Posterior vena cava (tissue), 2 donors: ENCODE measurements at regions not wholly inside any gene's neighbourhood (a gene's known extent, or its start where the extent isn't known, plus 50 kb on each side); places are given as distances from the start of the nearest gene placed in this dataset.

ENCODE experiments used
- DNase-seq: peaks from one replicate; pipeline ENCODE4 v3.0.0-alpha.2; 2020; ENCODE audit warnings: low spot score
- intact Hi-C, 2 donors: fragments of 100-400 bp; cut with DNase I; formaldehyde crosslinking; loops; one replicate each; pipeline versions ENCODE4 v1.14.1 to v1.14.2; 2022 to 2023
- donor health status: DM: yes; HTN: yes; CAD: no.
- donor health status: DM: yes; HTN: yes; CAD: no.

DNA sequence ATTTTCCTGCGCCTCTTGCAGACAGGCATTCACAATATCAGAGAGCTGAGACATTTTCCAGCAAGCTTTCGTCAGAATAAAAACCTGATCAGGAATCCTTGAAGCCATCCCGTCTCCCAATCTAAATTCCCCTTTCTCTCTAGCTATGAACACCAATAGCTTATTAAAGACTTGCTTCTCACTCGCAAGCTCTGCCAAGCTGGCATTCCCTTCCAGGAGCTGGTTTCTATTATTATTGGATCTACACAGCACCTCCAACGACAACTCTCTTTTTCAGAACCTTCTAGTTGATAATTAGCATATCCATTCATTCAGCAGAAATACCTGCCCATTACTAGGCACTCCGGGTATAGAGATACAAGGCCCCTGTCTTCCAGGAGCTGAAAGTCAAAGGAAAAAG, 350.3 kb downstream of the MTX2 start:
- intact Hi-C loops = loop anchor here in 1 of 2 donors (1.0 kb wide), 1 partner anchor 53 kb away; no protein-coding TSS in a partner anchor
- DNase-seq = no peak

DNA sequence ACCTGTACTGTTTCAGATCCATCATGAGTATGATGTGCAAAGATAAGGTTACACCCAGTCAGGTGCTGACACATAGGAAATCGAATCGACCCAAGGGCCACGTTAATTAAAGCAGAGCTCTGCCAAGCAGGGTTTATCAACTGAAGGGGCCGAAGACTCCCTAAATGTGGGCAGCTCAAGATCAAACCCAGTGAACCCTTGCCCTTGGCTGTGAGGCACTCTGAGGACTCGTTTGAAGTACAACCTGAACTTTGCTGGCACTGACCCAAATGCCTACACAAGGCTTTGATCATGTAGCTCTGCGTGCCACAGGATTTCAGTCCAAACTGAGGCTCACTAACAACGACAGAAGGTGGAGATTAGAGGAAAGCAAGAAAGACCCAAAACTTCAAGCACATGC, 352.1 kb downstream of the MTX2 start:
- DNase-seq = no peak
- intact Hi-C loops = no loop called here

DNA sequence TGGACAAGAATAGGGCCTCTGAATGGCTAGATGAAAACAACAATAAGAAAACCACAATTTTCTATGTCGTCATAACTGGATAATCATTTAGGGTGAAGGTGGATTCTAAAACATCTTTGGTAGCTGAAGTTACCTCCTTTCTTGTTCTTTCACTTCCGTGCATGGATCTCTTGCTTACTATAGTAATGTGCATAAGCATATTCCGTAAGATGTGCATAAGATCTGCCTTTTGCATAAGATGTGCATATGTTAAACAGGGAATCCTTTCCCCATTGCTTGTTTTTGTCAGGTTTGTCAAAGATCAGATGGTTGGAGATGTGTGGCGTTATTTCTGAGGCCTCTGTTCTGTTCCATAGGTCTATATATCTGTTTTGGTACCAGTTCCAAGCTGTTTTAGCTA, 353.6 kb downstream of the MTX2 start:
- intact Hi-C loops = no loop called here
- DNase-seq = no peak

DNA sequence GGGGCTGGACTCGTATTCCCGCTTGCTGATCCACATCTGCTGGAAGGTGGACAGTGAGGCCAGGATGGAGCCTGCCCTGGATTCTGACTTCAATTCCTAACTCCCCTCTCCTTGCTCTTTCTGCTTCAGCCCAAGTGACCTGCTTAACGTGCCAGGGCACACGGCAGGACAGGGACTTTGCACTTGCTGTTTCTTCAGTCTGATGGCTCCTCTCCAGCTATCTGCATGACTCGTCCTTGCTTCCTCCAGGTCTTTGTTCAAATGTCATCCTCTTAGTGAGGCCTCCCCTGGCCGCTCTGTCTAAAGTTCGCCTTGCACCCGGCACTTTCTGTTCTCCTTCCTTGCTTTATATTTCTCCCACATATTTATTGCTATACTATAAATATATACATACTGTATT, 357.6 kb downstream of the MTX2 start:
- intact Hi-C loops = no loop called here
- no peak for DNase-seq

DNA sequence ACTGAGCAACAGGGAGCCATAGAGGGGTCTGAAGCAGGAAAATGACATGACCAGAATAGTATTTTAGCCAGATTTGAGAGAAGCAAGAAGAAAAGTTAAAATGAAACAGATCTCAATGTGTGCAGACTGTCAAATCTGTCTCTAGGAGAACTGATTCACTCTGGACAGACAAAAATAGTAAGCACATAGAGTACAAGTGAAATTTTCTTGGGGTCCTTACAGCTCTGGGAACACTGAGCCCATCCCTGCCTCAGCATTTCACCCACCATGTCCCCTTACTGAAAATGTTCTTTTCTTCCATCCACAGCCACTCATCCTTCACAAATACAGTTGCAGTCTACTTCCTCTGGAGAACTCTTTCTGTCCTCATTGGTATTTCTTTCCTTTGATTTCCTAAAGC, 359.2 kb downstream of the MTX2 start:
- DNase-seq = no peak
- intact Hi-C loops = no loop called here

DNA sequence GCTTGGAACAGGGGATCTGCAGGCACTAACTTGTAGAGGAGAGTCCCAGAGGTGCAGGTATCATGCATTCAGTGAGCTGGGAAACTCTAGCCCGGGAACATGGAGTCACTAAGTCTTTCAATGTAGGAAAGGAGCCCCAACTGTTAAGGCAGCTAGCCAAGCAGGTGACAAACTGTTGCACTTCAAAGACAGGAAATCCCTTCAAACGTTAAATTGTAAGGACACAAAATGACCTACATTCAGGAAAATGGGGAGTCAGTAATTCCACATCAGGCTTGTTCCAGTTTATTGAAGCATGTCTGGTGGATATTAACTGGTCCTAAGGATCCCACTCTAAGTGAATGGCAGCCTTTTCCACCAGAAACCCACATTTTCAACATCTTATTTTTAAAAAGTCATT, 364.5 kb downstream of the MTX2 start:
- no peak for DNase-seq
- intact Hi-C loops = loop anchor here in 1 of 2 donors (10.0 kb wide), 1 partner anchor 69 kb away; no protein-coding TSS in a partner anchor

DNA sequence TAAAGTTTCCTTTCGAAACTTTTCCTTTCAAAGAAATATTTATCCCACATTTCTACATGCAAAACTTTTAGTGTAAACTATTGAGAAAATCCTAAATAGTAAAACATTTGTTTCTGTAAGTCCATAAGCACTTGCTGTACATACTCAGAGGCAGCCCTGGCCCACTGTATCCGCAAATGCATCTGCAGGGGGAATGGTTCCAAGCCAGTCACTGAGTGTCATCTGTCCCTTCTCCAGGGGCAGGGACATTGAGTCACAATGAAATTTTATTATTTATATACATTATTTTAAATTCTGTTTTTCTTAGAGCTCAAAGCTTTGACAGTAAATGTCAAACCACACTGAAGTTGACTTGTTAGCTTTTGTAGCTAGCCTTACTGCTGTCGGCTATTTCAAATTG, 367.2 kb downstream of the MTX2 start:
- intact Hi-C loops = loop anchor here (5.0 to 10.0 kb wide), 2 partner anchors 72 to 499 kb away; no protein-coding TSS in a partner anchor
- DNase-seq = no peak

DNA sequence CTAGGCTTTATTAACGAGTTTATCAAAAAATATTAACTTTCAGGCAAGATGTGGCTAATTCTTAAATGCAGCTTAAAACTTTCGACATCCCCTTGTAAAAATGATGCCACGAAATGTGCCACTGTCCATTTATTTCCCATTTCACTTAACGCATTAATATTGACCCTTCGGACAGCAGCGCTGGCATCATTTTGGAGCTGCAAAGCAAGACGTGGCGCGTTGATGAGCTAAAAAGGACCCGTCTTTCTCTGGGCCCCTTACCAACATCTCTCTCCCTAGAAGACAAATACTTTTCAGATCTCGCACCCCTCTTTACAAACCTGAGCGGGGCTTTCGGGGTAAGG, 367.9 kb downstream of the MTX2 start:
- no peak for DNase-seq
- intact Hi-C loops = loop anchor here (5.0 to 10.0 kb wide), 2 partner anchors 72 to 500 kb away; no protein-coding TSS in a partner anchor

DNA sequence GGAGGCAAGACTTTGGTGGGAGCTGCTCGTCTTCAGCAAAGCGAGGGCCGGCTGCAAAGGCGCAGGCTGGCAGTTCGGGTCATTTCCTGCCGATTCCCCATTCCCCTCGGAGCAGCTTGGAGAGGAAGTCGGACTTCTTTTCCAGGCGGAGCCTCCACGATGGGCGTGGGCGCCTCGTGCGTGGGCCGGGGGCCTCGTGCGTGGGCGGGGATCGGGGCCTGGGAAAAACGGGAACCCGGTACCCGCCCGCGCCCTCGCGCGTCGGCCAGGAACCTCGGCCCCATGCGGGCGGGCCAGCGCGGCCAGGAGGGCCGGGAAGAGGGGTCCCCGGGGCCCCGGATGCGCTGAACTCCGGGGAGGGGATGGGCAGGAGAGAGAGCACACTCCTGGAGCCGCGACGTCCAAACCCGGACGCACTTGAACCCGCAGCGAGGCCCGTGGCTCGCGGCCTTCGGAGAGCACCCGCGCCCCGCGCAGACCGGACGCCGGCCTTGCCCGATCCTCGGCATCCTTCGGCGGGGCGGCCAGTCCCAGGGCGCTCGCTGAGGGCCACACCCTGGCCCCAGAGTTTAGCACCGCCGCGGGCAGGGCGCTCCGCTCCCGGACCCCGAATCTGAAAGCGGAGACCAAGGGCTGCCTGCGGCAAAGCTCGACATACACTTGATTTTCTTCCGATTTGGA, 368.4 kb downstream of the MTX2 start:
- DNase-seq = peak; percentile 91
- intact Hi-C loops = loop anchor here (5.0 to 10.0 kb wide), 2 partner anchors 73 to 500 kb away; no protein-coding TSS in a partner anchor

DNA sequence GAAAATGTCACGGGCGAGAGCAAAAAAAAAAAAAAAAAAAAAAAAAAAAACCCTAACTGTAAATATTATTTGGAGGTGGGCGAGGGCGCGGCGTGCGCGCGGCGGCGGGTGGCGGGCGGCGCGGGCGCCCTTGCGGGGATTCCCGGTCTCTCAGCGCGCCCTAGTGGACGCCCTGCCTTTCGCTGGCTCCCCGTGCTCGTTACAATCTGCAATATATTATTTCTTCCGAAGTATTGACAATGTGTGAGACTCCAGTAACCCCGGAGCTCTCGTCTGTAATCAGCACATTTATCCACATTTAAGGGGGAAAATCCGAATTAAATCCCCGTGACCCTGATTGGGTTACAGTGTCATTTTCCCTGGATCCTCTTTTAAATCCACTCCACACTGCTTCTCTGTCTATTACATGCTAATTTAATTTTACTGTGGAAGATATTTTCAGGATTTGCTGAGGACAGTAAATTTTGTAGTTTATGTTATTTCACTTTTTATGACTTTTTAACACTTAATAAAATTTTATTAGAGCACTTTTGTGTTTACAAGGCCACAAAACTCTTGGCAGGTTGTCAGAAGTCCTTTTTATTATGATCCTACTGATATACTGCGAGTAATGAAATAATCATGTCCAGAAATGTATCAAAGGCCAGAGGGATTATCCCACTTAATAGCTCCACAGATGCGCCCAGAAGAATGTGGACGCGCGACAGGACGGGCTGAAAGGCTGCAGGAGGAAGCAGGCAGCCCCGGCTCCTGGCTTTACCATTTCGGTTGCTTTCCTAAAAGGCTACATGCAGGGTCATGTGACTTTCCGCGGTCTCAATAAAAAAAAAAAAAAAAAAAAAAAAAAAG, 369.1 kb downstream of the MTX2 start:
- peak; percentile 91 for DNase-seq
- intact Hi-C loops = loop anchor here (5.0 to 10.0 kb wide), 2 partner anchors 74 to 501 kb away; no protein-coding TSS in a partner anchor

DNA sequence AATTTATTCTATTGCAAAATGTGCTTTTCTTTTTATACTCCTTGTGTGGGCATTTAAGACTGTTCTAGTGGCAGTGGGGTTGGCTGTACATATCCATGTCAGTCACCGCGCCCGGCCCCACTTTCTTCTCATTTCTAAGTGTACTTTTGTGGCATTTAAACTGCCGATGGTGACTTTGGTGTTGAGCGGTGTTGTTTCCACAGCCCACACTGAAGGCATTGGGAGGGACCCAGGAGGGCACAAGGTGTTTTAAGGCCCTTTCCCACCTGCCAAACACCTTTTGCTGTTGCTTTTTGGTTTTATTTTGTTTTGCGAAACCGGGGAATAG, 369.7 kb downstream of the MTX2 start:
- no peak for DNase-seq
- intact Hi-C loops = loop anchor here (5.0 to 10.0 kb wide), 2 partner anchors 74 to 502 kb away; no protein-coding TSS in a partner anchor

DNA sequence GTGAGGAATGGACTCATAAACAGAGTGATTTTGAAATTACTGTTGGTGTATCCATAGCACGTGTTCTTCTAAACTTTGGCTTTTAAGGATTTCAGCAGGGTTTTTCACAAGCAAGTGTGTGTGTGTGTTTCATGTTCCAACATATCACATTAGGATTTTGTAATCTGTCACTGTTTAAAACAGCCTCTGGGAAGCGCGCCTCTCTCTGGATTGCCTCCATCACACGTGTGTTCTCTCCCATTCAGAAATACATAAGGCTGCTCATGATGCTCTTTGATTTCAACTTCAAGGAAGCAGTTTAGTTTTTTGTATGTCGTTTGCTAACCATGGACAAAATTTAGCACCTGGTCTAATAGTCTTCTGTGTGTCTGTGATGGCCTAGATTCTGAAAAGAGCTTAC, 370.4 kb downstream of the MTX2 start:
- DNase-seq = no peak
- intact Hi-C loops = loop anchor here (5.0 to 10.0 kb wide), 2 partner anchors 75 to 502 kb away; no protein-coding TSS in a partner anchor

DNA sequence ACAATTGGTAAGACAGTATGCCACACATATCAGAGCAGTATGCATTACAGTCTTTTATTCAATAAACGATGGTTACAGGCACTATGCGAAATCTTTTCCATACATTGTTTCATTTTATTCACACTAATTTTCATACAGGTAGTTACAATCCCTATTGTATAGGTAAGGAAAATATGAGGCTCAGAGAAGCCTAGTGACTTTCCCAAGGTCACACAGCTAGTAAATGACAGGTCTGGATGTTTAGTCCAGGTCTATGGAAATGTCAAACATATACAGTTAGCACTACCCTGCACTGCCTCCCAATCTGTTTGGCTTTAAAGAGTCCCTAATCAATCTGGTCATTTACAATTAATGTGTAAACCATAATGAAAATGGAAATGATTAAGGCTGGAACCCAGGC, 372.2 kb downstream of the MTX2 start:
- DNase-seq = no peak
- intact Hi-C loops = no loop called here

DNA sequence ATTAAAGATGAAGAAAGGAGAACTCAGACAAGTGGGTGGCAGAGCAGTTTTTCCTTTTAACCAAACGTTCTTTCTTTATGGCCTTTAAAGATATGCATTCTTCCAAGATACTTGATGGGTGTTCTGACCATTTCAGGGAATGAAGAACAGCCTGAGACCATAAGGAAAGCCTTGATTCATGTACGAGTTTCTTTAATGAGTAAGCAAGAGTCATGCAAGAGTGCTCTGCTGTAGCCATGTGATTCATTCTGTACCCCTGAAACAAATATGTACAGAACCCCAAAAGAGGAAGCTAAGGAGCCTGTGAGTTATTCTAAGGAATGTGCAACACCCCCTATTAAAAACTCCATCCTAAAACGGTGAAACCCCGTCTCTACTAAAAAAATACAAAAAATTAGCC, 372.8 kb downstream of the MTX2 start:
- intact Hi-C loops = no loop called here
- DNase-seq = no peak

DNA sequence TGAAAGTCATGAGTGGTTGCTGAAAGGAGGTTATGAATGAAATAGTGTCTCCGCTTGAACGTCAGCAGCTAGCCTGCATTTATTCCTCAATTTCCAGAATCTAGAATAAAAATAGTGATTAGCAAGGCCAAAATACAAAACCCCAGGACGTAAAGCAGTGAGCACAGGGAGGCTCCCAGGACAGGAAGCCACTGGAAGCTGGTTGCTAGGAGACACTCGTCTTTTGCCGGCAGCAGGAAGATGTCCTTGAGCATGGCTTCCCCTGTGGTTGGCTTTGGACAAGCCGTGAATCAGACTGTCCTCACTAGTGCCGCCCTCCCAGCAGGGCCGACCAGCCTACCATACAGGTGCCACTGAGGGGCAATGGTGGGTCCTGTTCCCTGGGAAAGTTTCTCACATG, 374.4 kb downstream of the MTX2 start:
- DNase-seq = no peak
- intact Hi-C loops = no loop called here

DNA sequence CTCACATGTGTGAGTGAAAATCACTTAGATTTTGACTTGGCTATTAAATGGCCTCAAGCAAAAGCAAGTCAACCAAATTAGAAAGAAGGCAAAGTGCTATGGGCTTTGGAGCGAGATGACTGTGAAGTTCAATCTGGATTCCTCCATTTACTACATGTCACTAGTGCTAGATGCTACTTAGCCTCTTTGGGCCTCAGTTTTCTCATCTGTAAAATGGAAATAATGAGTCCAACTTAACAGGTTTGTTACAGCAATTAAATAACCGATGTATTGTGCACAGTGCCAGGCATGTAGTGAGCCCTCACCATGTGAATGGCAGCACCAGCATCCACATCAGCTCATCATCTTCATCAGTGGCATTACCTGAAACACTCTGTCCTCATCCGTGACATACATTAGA, 376.3 kb downstream of the MTX2 start:
- intact Hi-C loops = loop anchor here in 1 of 2 donors (5.0 kb wide), 1 partner anchor 167 kb away; no protein-coding TSS in a partner anchor
- DNase-seq = no peak

DNA sequence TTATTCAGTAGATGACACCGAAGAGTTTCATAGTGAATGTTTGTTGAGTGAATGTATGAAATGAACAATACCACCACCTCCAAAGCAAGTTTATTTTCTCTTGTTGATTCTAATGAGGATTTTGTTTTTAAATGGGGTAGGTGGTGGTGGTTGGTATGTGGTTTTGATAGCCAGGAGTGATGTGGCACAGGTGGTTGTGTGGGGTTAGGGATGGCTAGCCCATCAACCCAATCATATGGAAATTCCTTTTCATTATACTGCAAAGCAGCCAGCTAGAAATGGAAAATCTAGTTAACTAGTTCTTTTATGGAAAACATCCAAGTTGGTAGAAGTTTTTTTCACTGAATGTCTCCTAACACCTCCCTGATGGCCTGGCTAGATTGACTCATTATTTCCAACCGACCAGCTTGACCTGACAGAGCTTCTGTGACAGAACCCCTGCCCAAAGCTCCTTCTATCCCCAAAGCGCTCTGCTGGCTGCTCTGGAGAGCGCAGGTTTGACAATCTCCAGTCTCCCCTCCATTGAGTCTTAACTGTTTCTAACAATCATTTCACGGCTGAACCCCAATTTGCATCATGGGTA, 376.9 kb downstream of the MTX2 start:
- DNase-seq = no peak
- intact Hi-C loops = loop anchor here in 1 of 2 donors (5.0 kb wide), 1 partner anchor 166 kb away; no protein-coding TSS in a partner anchor

DNA sequence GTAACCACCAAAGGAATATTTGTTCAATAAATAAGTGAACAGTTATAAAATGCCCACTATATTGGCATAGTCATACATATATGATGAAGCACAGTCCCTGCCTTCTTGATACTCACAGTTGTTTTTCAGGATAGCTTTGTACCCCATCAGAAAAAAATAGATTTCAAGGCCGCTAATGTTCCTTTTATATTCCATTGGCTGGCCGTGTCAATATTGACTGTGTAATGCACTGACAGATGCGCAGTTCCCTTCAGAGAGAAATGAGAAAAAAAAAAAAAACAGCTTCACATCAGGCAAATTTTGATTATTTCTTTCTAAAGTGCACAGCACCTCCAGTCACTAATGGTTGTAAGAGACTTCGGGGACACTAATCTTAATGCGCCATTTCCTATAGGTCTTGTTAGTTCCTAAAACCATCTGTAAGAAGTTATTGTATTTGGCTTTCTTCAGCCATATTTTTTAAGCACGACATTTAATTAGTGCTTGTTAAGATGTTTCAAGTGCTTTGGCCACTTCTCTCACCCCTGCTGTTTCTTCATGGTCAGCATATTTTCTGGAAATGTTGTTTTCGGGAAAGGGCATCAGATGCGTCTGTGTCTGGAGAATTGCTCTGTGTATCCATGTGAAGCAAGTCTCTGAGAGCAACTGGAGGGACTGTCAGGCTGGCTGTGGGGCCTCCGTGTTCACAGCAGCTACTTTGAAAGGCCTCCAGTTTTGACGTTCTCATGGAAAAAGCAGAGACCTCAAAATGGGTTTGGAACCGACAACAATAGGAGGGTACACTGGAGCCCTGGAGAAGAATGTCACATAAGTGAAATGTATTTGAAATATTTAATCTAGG, 378.3 kb downstream of the MTX2 start:
- no peak for DNase-seq
- intact Hi-C loops = loop anchor here in 1 of 2 donors (5.0 kb wide), 1 partner anchor 165 kb away; no protein-coding TSS in a partner anchor

DNA sequence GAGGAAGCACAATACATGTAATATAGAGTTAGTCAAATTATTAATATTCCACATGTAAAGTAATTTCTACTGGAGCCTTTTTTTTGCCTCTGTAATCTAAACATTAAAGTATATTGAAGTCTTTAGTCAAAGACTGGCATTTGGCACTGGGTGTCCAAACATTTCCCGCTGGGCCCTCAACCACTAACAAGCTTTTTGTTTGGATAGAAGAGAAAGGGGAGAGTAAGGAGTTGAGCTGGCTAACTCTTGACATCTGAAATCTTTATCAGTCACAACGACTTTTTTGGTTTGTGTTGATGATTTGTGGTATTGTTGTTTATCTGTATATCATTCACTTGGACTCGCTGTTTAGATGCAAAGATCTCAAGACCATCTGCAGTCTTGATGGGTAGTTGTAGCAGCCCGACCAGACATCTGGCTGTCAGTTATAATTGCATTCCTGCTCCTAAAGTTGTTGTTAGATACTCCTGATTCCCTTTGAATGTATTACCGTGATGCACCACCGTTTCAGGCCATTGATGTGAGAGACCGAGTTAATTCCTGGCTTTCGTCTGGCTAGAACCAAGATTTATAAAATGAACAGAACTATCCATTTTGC, 379.6 kb downstream of the MTX2 start:
- no peak for DNase-seq

More for the DNA sequence above, 379.6 kb downstream of the MTX2 start:
- intact Hi-C loops = loop anchor here in 1 of 2 donors (5.0 kb wide), 1 partner anchor 164 kb away; no protein-coding TSS in a partner anchor
